CD1c-positive myeloid dendritic cell (primary cell): ENCODE measurements at regions not wholly inside any gene's neighbourhood (a gene's known extent, or its start where the extent isn't known, plus 50 kb on each side); places are given as distances from the start of the nearest gene placed in this dataset.
"Not testable (repeated sequence)": the region's sequence is repeated elsewhere in the genome, so short reads cannot be mapped to it uniquely, and the experiment has no call there.

Experiments used
- DNase-seq: peaks from one replicate; pipeline ENCODE4 v3.0.0-alpha.2; 2016; ENCODE audit errors: extremely low spot score

DNA sequence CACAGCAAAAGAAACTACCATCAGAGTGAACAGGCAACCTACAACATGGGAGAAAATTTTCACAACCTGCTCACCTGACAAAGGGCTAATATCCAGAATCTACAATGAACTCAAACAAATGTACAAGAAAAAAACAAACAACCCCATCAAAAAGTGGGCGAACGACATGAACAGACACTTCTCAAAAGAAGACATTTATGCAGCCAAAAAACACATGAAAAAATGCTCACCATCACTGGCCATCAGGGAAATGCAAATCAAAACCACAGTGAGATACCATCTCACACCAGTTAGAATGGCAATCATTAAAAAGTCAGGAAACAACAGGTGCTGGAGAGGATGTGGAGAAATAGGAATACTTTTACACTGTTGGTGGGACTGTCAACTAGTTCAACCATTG, 207.8 kb downstream of the USP6NL start:
- not testable (repeated sequence) for DNase-seq

DNA sequence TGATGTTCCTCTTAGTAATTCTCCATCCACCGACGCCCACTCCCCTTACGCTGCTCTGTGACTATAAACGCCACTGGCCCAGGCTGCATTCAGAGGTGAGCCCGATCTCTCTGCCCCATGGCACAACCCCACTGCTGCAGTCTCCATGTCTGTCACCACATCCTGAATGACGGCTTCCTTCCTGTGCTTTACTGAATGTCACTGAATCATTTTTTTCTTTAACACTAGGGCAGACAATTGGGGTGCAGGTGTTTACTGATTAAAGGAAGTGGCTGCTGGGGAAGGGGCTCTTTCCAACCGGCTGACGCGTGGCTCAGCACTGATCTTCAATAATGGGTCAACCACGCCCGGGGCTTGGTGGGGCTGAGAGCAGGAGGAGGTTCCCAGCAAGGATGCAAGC, 208.3 kb downstream of the USP6NL start:
- peak; percentile 20 for DNase-seq

DNA sequence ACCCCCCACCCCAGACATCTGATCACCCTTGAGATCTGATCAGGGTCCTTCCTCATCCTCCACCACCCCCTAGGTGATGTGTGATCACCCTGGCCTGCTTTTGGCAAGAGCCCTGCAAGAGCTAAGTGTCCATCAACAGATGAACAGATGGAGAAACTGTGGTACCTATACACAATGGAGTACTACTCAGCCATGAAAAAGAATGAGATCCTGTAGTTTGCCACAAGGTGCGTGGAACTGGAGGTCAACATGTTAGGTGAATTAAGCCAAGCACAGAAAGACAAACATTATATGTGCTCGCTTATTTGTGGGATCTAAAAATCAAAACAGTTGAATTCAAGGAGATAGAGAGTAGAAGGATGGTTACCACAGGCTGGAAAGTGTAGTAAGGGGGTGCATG, 209.1 kb downstream of the USP6NL start:
- DNase-seq: no peak

DNA sequence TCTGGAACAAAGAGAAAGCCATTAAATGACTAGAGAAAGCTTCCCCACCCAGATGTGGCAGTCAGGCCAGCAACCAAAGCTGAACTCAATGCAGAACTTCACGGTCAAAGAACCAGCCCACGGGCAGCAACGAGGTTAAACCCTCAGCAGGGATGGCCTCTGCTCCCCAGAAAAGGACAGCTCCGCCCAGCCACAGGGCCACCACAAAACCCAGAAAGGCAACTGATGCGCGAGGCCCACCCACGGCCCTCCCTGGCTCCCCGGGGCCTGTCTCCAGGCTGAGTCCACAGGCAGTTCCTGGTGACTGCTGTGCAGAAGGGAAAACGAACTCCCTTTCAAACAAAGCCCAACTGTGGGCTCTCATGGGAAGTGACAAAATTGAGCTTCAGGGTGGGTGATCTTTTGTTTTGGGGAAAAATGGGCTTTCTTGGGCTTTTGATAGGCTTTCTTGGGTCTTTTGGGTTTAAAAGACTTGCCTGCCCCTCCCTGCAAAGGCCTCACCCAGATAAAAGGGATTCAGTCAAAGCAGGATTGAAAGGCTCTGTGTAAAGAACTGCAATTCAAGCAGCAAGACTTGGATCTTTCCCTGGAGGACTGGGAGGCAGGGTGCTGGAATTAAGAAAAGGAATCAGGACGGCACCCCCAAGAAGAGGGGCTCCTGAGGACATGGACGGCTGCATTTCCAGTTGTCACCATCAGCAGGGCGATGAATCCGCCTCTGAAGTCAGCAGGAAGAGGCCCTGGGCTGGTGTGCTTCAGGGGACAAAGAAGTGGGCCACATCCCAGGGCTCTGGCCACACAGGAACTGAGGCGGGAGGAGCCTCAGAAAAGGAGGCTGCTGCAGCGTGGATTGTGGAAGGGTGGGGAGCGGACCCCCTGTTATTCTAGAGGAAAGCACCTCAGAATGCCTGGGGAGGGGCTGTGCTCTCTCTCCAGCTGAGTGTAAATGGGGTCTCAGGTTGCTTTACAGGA, 209.9 kb downstream of the USP6NL start:
- DNase-seq: no peak

DNA sequence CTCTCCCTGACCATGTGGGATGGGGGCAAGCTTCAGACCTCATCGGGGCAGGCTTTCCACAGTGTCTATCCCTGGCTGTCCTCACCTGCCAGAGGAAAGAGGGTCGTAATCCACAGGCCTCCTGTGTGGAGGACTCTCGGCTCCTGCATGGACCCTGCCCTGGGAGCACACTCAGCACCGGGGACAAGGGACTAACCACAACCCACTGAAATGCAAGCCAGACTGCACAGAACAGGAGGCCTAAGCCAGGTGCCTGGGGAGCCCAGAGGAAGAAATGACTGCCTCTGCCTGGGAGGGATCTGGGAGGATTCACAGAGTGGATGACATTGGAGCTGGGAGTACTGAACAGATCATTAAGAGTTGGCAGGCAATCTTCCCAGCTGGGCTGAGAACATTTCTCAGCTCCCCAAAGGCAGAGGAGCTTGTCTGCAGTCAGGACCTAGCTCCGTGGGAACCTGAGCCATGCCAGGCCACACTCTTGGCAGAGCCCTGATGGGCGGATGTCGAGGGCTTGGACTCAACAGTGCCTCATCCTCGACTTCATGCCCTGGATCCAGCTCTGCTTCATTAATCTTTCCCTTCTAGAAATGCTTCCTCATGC, 213.4 kb downstream of the USP6NL start:
- no peak for DNase-seq

DNA sequence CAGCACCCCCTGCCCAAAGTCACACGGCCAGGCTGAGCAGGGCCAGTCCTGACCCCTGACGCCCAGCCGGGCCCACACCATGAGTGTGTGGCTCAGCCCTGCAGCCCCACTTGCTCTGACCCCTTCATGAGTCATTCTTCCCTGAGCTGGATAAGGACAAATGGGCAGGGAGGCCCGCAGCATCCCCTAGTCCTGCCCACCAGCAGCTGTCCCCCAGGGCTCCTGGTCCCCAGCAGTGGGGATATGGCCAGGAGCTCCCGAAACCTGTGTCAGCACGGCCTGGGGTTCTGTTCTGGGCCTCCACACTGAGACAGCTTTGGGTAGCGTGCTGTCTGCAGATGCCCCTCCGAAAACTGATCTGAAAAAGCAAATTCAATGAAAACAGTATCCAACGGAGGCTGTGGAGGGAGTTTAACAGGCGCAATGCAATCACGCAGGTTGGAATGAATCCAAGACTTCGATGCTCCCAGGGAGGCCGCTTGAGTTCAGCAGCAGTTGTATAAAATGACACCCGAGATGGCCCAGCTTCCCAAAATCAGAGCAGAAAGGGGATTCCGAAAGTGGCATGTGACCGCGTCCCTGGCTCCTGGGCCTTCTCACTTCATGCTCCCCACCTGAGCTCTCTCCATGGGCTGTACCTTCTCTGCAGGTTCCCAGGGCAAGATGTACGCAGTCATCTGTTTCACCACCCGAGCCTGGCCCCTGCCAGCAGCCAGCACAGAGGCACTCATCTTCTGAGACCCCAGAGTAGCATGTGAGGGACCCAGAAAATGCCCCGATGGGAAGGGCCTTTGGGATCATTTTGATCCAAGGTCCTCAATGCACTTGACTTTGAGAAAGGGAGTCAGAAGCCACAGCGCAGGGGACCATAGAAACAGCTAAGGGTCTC, 214.1 kb downstream of the USP6NL start:
- DNase-seq: no peak

DNA sequence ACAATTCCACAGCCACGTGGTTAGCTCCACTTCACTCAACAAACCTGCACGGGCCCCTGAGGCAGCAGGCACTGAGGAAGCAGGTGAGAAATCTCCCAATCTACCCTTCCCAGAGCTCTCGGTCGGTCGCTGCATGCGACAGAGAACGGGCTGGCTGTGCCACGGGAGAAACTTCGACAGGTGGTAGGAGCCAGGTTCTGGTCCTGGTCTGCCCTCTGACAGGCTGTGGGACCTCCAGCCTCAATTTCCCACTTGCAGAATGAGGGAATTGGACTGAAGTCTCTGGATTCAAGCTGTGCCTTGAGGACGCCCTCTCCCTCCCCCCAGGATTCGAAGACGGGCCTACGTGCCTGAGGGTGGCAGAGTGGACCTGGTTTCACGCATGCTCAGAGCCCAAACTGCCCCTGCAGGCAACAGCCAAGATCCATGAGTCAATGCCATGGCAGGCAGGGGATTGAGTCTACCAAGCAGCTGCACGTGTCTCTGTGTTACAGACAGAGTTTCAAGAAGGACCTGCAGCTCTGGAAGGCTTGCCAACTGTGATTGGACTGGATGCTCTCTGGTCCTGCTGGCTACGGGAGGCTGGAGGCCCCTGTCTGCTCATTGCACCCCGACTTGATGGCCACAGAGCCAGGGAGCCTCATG, 215.0 kb downstream of the USP6NL start:
- no peak for DNase-seq

DNA sequence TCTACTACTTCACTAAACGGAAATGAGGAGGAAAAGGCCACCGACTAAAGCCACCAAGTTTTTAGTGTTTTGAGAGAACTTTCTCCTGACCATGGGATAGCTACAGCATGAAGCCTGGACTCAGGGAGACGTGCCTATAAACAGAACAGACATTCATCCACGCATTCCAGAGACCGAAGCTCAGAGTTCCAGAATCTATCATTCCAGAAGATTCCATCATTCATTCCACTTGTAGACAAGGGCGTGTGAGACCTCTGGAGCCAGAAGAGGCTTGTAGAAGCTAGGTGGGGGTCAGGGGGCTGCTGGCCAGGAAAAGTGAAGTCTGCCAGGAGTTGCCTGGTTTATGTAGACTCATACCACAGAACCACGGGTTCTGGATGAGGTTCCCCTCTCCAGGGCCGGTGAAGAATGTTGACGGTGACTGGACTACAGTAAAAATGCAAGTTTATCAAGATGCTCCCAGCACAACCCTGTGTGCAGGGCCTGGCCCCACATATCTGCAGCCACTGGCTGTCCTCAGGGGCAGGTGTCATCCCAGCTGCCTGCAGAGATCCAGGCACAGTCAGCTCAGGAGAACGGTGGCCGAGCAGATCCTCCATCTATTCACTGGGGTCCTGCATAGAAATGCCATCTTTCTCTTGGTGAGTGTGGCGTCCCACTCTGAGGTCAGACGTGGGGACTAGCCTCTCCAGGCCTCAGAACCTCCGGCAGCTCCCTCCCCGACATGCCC, 215.7 kb downstream of the USP6NL start:
- DNase-seq: no peak

DNA sequence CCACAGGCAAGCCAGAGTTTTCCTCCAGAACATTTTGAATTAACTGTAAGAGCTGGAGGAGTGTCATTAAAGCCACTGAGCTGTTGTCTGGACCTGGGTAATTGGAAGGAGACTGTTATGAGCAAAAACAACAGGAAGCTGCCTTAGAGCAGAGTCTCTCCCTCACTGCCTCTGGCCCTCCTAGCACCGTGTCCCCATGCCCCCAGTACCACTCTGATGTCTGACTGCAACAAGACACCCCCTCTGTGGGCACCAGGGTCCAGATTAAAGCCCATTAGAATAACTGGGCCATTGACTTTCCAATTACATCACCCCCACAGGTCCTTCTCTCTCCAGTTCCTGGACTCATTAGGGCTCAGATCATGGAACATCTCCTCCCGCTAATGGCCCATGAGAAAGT, 216.3 kb downstream of the USP6NL start:
- no peak for DNase-seq

DNA sequence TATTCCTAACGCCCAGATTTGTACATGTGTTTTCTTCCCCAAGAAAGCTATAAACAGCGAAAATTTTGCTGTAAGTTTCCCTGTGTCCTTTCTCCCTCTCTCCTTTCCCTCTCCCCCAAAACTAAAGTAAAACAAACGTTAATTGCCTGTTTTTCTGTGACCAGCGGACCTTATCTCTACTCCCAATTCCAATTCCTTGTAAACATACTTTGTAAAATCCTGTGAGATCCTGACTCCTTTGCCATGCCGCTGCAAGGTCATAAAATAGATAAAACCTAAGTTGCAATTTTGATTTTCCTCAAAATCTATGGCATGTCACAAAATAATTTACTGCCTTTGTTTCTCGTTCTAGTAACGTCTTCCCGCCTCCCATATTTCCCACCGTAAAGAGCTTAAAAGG, 217.6 kb downstream of the USP6NL start:
- DNase-seq: no peak

DNA sequence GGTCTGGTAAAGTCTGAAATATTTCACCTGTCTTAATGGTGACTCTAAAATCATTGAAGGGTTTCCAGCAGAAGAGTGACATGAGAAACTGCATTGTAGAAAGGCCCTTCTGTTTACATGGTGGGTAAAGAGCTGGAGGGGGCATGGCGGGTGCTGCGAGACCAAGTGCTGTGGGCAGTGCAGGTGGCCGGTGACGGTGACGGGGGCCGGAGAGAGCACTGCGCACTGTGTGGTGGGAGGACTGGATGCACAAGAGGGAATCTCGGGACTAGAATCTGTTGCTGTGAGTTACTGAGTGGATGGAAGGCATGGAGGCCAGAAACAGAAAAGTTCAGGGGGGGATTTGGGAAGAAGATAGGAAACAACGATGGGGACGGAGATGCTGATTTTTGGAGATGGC, 218.7 kb downstream of the USP6NL start:
- no peak for DNase-seq

DNA sequence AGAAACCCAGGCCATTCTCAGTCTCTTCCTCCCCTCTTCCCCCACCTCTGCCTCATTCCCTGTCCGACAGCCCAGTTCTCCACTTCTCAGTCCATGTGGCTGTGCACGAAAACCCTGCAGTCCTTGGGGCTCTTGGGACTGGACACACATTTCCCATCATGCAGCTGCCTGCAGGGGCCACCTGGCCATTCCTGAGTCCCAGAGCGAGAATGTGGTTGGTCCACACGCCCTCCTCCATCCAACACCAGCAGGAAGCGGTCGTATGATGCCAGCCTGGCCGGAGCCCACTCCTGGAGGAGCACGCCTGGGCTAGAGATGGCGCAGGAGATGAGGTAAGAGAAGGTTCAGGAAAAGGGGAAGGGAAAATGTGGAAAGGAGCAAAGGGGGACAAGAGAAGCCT, 222.5 kb downstream of the USP6NL start:
- DNase-seq: no peak

DNA sequence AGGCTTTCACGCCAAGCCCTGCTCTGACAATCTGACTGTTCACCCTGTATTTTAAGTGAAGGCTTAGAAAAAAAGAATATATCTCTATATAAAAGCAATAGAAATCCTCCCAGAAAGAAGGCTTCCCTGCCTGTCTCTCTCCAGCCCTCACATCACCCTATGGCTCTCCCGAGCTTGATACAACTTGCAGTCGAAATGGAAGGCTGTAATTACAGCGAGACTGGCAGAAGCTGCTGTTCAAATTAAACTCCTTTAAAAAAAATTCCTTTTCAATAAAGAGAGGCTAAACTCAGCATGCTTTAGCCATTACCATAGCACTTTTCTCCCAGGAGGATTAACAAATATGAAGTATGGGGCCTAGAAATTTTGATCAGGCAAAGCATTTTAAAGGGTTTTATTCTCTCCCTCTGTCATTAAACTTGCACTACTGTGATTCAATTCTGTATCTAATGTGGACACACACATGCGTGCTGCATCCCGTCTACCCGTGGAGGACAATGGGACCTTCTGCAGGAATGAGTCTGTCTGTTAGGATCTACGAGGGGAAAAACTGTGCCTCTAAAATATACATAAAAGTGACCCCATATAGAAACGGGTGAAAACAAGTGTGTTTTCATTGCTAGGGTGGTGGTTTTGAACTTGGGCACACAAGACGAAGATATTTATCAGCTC, 223.8 kb downstream of the USP6NL start:
- DNase-seq: no peak

DNA sequence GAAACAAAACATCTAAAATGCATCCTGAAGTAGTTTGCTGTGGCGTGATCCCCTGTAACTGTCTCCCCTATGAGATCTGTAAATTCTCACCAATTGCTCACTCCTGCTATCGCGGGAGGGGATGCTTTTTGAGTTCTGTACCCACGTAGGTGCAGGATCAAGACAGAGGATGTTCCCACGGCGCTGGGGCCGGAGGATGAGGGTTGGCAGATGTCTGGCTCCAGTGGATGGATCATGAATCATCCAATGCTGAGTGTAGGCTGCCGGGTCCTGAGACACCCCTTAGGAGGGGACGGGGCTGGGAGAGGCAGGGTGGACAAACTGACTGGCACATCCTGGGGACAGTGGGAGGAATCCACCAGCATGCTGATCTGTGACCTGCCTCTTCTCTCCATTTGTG, 224.4 kb downstream of the USP6NL start:
- DNase-seq: no peak
